Endodermal cell (in vitro differentiated cells): ENCODE measurements at regions not wholly inside any gene's neighbourhood (a gene's known extent, or its start where the extent isn't known, plus 50 kb on each side); places are given as distances from the start of the nearest gene placed in this dataset.
"Not testable (repeated sequence)": the region's sequence is repeated elsewhere in the genome, so short reads cannot be mapped to it uniquely, and the experiment has no call there.

ENCODE experiments used
- DNase-seq: peaks from one replicate; pipeline ENCODE4 v3.0.0-alpha.2; 2017
- H3K27ac ChIP-seq: 2 replicates; pipeline ENCODE4 v1.5.1; 2013; ENCODE audit warnings: mild to moderate bottlenecking, low read depth, low read length, moderate library complexity
- H3K27me3 ChIP-seq: 2 replicates; pipeline ENCODE4 v1.6.1; 2013; ENCODE audit warnings: mild to moderate bottlenecking, low read length, moderate library complexity; ENCODE audit not compliant: insufficient read depth, control insufficient read depth, poor library complexity, severe bottlenecking
- H3K36me3 ChIP-seq: 2 replicates; pipeline ENCODE4 v1.7.0; 2013; ENCODE audit warnings: mild to moderate bottlenecking, low read length, moderate library complexity; ENCODE audit not compliant: control insufficient read depth, insufficient read depth
- H3K4me1 ChIP-seq: one replicate; pipeline ENCODE4 v1.7.0; 2013; ENCODE audit warnings: low read length; ENCODE audit not compliant: control insufficient read depth, insufficient read depth
- H3K4me3 ChIP-seq: 2 replicates; pipeline ENCODE4 v1.5.1; 2013; ENCODE audit warnings: mild to moderate bottlenecking, low read length, moderate library complexity
- H3K9ac ChIP-seq: 2 replicates; pipeline ENCODE4 v1.6.1; 2013; ENCODE audit warnings: mild to moderate bottlenecking, low read length, moderate library complexity; ENCODE audit not compliant: poor library complexity, severe bottlenecking; ENCODE audit errors: extremely low read depth
- H3K9me3 ChIP-seq: 2 replicates; pipeline ENCODE4 v1.6.1; 2013; ENCODE audit warnings: mild to moderate bottlenecking, low read length, moderate library complexity; ENCODE audit not compliant: control insufficient read depth
- H3K27ac Mint-ChIP-seq: 2 replicates; pipeline ENCODE4 v1.8.0; 2020; ENCODE audit warnings: mixed read lengths
- H3K27me3 Mint-ChIP-seq: 2 replicates; pipeline ENCODE4 v1.8.0; 2021; ENCODE audit warnings: mild to moderate bottlenecking, mixed read lengths; ENCODE audit not compliant: insufficient read depth
- H3K36me3 Mint-ChIP-seq: 2 replicates; pipeline ENCODE4 v1.8.0; 2020; ENCODE audit warnings: low read depth, mixed read lengths
- H3K4me1 Mint-ChIP-seq: 2 replicates; pipeline ENCODE4 v1.8.0; 2020; ENCODE audit warnings: mixed read lengths
- H3K4me3 Mint-ChIP-seq: 2 replicates; pipeline ENCODE4 v1.8.0; 2020; ENCODE audit warnings: mild to moderate bottlenecking, moderate library complexity, mixed read lengths
- H3K9me3 Mint-ChIP-seq: 2 replicates; pipeline ENCODE4 v1.8.0; 2020; ENCODE audit warnings: mild to moderate bottlenecking, mixed read lengths
- WGBS, 2 experiments: methylation state at CpG; one replicate each; pipeline versions ENCODE4 v1.1.5 to v1.1.7; 2013; ENCODE audit warnings: missing lambda C conversion rate in 2 of 2, mixed read lengths in 1 of 2; ENCODE audit not compliant: insufficient coverage in 1 of 2, insufficient read length in 1 of 2; 5-methylcytosine and 5-hydroxymethylcytosine counted together

DNA sequence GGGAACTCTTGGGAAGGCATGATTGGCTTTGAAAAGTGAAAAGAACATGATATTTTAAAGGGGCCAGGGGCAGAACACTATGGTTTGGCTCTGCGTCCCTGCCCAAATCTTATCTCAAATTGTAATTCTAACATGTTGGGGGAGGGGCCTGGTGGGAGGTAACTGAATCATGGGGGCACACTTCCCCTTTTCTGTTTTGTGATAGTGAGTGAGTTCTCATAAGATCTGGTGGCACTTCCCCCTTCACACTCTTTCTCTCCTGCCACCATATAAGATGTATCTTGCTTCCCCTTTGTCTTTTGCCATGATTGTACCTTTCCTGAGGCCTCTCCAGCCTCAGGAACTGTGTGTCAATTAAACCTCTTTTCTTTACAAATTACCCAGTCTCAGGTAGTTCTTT is 561.4 kb downstream of the PRIM2 start:
- H3K27me3 Mint-ChIP-seq = peaks cover 25% of the 10 kb centered on the region
- not testable (repeated sequence) for H3K36me3 Mint-ChIP-seq

DNA sequence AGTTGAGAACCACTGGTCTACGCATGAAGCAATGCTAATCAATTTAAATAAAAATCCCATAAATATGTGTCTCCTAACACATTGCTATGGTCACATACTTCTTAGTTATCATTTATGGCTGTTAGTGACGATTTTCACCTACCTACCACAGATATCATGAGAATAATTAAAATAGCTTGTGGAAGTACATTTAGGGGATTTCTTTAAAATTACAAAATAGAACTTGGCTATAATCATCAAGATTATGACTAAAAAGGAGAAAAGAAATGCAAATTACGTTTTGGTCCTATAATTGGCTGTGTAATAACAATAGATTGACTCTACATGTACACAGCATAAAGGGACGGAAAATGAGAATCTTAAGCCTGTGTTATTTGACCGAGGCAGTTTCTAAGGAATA is 581.4 kb downstream of the PRIM2 start:
- DNase-seq, H3K9me3 ChIP-seq, H3K9ac ChIP-seq, H3K27me3 Mint-ChIP-seq, H3K9me3 Mint-ChIP-seq, H3K4me1 Mint-ChIP-seq, H3K27ac ChIP-seq, H3K27me3 ChIP-seq, H3K36me3 Mint-ChIP-seq, H3K27ac Mint-ChIP-seq, H3K36me3 ChIP-seq, H3K4me3 ChIP-seq, H3K4me1 ChIP-seq, H3K4me3 Mint-ChIP-seq: not testable (repeated sequence)
- WGBS, 2 experiments = 59% methylated on average over 3 of the region's 5 CpGs; no CpG with 5 or more reads in 1 of the 2 experiments

More for the DNA sequence above, 561.4 kb downstream of the PRIM2 start:
- H3K27ac Mint-ChIP-seq, H3K9me3 ChIP-seq, H3K27ac ChIP-seq, DNase-seq, H3K4me3 Mint-ChIP-seq, H3K9ac ChIP-seq, H3K36me3 ChIP-seq, H3K4me1 Mint-ChIP-seq, H3K4me1 ChIP-seq, H3K4me3 ChIP-seq, H3K27me3 ChIP-seq: not testable (repeated sequence)
- peaks cover 18% of the 10 kb centered on the region for H3K9me3 Mint-ChIP-seq
- WGBS, 2 experiments = 100% methylated on average over 1 of the region's 1 CpG; no CpG with 5 or more reads in 1 of the 2 experiments

DNA sequence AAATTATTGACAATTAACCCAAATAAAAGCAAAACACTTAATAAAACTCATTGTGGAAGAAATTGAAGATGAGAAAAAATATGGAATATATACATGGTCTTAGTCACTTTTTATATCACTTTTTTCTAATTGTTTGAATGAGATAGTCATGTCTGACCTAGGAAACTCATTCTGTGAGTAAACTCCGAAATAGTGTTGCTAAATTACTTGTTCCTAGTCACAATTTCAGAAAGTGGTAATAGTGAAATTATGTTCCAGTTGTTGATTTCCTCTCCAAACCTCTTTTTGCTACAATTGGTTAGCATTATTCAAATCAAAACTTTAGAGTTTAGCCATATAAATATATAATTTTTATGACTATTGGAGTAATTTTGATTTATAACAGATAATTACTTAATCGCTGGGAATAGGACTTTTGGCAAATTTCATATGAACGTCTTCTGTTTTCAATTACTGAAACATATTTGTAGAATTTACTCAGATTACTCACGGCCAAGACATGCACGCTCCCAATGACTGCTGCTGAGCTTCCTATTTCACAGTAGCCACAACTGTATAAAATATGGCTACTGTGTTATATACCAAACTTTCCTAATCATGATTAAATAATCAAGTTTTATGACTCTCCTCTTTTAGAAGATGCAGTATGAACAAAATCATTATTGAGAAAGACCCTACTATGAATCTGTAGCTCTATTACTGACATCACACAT is 583.4 kb downstream of the PRIM2 start:
- not testable (repeated sequence) for H3K4me3 Mint-ChIP-seq, H3K4me1 Mint-ChIP-seq, H3K4me1 ChIP-seq, H3K36me3 Mint-ChIP-seq, H3K27me3 Mint-ChIP-seq, H3K9ac ChIP-seq, H3K36me3 ChIP-seq, H3K9me3 ChIP-seq, DNase-seq, H3K27me3 ChIP-seq, H3K27ac Mint-ChIP-seq, H3K27ac ChIP-seq, H3K4me3 ChIP-seq
- H3K9me3 Mint-ChIP-seq = peaks cover 12% of the 10 kb centered on the region
- 69% methylated on average over 1 of the region's 5 CpGs; no CpG with 5 or more reads in 1 of the 2 experiments for WGBS, 2 experiments

DNA sequence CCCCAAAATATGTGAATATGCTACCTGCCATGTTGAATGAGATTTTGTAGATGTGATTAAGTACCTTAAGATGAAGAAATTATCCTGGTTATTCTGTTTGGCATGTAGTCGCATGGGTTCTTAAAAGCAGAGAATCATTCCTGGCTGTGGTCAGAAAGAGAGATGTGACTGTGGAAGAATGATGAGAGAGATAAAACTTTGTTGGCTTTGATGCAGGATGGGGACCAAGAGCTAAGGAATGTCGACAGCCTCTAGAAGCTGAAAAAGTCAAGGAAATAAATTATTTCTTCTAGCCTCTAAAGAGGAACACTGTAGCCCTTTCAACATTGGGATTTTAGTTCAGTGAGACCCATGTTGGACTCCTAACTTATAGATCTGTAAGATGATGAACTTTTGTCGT is 584.0 kb downstream of the PRIM2 start:
- H3K36me3 Mint-ChIP-seq = not testable (repeated sequence)

DNA sequence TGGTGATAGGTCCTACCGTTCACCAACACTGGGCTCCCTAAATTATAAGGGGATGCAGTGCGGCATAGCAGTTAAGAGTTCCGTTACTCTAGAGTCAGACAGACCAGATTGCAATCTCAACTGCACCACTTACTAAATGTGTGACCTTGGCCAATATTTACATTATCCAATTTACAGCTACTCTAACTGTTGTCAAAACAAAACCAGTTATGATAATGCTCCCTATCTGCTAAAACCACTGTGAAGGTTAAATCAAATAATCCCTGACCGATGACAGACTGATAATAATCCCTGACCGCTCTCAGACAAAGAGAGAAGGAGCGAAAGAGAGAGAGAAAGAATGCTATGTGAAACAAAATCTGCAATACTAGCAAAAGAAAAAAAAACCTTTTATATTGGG is 586.9 kb downstream of the PRIM2 start:
- not testable (repeated sequence) for H3K27ac Mint-ChIP-seq, H3K36me3 ChIP-seq, H3K4me3 ChIP-seq, H3K9ac ChIP-seq, H3K4me3 Mint-ChIP-seq, DNase-seq, H3K9me3 ChIP-seq, H3K27me3 Mint-ChIP-seq, H3K27me3 ChIP-seq, H3K4me1 Mint-ChIP-seq, H3K36me3 Mint-ChIP-seq, H3K4me1 ChIP-seq, H3K27ac ChIP-seq
- H3K9me3 Mint-ChIP-seq = peaks cover 14% of the 10 kb centered on the region
- 79 to 87% methylated on average over 2 to 6 of the region's 6 CpGs for whole genome bisulfite sequencing, 2 experiments

More for the DNA sequence above, 584.0 kb downstream of the PRIM2 start:
- not testable (repeated sequence) for H3K4me1 Mint-ChIP-seq, H3K27me3 Mint-ChIP-seq, H3K36me3 ChIP-seq, H3K9ac ChIP-seq, DNase-seq, H3K4me3 ChIP-seq, H3K9me3 ChIP-seq, H3K4me3 Mint-ChIP-seq, H3K27me3 ChIP-seq, H3K27ac ChIP-seq, H3K4me1 ChIP-seq, H3K27ac Mint-ChIP-seq
- peaks cover 14% of the 10 kb centered on the region for H3K9me3 Mint-ChIP-seq
- 91 to 100% methylated on average over 1 of the region's 3 CpGs for WGBS, 2 experiments

DNA sequence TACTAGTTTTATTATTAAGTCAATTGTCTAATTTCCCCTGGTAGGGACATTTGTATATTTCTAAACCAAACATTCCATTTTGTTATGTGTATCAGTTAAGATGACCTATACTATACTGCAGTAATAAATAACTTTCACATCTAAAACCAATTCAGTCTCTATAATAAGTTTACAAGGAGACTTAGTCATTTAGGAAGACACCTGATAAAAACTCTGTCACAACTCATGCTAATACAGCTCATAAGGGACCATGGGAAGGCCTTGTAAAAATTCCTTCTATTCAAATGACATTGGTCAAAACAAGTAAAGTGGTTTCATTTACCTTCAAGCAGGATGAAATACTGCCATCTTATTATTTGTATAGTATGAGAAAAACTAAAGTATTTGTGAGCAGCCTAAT is 597.9 kb downstream of the PRIM2 start:
- H3K27ac Mint-ChIP-seq, H3K27me3 Mint-ChIP-seq, H3K4me1 ChIP-seq, DNase-seq, H3K27me3 ChIP-seq, H3K9ac ChIP-seq, H3K9me3 ChIP-seq, H3K27ac ChIP-seq, H3K4me3 Mint-ChIP-seq, H3K4me3 ChIP-seq, H3K4me1 Mint-ChIP-seq, H3K36me3 Mint-ChIP-seq, H3K9me3 Mint-ChIP-seq, H3K36me3 ChIP-seq: not testable (repeated sequence)

DNA sequence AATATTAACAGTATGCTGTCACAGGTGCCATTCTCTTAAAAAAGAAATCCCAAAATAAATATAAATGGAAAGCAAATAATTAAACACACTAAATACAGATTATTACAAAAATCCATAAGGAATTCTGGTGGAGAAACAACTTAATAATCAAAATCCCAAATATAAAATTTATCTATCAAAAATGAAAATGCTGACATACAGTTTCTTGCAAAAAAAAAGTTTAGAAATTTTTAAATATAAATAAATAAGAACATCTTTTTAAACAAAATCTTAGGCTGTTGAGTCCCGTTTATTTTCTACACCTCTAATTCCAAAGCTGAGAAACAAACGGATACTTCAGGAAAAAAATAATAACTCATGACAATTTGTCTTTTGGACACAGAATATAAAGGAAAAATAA is 625.5 kb downstream of the PRIM2 start:
- not testable (repeated sequence) for H3K27ac Mint-ChIP-seq, H3K27me3 Mint-ChIP-seq, H3K27ac ChIP-seq, H3K4me1 Mint-ChIP-seq, DNase-seq, H3K9me3 ChIP-seq, H3K4me3 ChIP-seq, H3K4me1 ChIP-seq, H3K4me3 Mint-ChIP-seq, H3K9ac ChIP-seq, H3K9me3 Mint-ChIP-seq, H3K36me3 ChIP-seq, H3K27me3 ChIP-seq
- peaks cover 13% of the 10 kb centered on the region for H3K36me3 Mint-ChIP-seq
- no CpG with 5 or more reads among the region's 2 CpGs for WGBS, 2 experiments
